Esophagus muscularis mucosa (tissue), 4 donors: ENCODE measurements at regions not wholly inside any gene's neighbourhood (a gene's known extent, or its start where the extent isn't known, plus 50 kb on each side); places are given as distances from the start of the nearest gene placed in this dataset.

Source experiments
- DNase-seq: peaks from one replicate; pipeline ENCODE4 v3.0.0-alpha.2; 2017; ENCODE audit errors: extremely low spot score
- H3K27ac ChIP-seq, 4 donors: fragments of 200-600 bp; sonication (generic); replicated peaks in 1 of 4; 1 replicate in 3 of 4; 2 replicates in 1 of 4; pipeline ENCODE4 v1.5.1; 2016 to 2019; ENCODE audit warnings: mild to moderate bottlenecking in 1 of 4
- H3K27me3 ChIP-seq, 4 donors: fragments of 200-600 bp; sonication (generic); one replicate each; pipeline versions ENCODE4 v1.5.1 to v1.6.0; 2016 to 2019
- H3K36me3 ChIP-seq, 4 donors: fragments of 200-600 bp; sonication (generic); one replicate each; pipeline ENCODE4 v1.5.1; 2016 to 2019
- H3K4me1 ChIP-seq, 4 donors: fragments of 200-600 bp; sonication (generic); one replicate each; pipeline ENCODE4 v1.5.1; 2016 to 2019
- H3K4me3 ChIP-seq, 4 donors: fragments of 200-600 bp; sonication (generic); 1 replicate in 2 of 4; 2 replicates in 2 of 4; pipeline ENCODE4 v1.5.1; 2016 to 2019; ENCODE audit warnings: mild to moderate bottlenecking in 4 of 4, moderate library complexity in 1 of 4
- H3K9me3 ChIP-seq, 4 donors: fragments of 200-600 bp; sonication (generic); 1 replicate in 3 of 4; 2 replicates in 1 of 4; pipeline ENCODE4 v1.5.1; 2016 to 2019
- CTCF ChIP-seq, 3 experiments: fragments of 200-600 bp in 2 of 3; fragments of 450-650 bp in 1 of 3; sonication (generic) in 2 of 3; IDR thresholded peaks; one replicate each; pipeline ENCODE4 v1.5.1; 2017 to 2019; ENCODE audit warnings: antibody characterized with exemption in 3 of 3, mild to moderate bottlenecking in 2 of 3, moderate library complexity in 1 of 3
- EP300 ChIP-seq: sonication (generic); formaldehyde crosslinking; IDR thresholded peaks from one replicate; pipeline ENCODE4 v1.6.1; 2017; ENCODE audit warnings: antibody characterized with exemption
- POLR2A ChIP-seq: fragments of 450-650 bp; IDR thresholded peaks from one replicate; pipeline ENCODE4 v1.6.1; 2017; ENCODE audit warnings: antibody characterized with exemption, moderate library complexity, mild to moderate bottlenecking, low read depth
- POLR2AphosphoS5 ChIP-seq, 2 donors: sonication (generic); formaldehyde crosslinking; IDR thresholded peaks; one replicate each; pipeline ENCODE4 v1.6.1; 2017; ENCODE audit warnings: antibody characterized with exemption in 2 of 2
- WGBS: methylation state at CpG from one replicate; pipeline ENCODE4 v1.1.5; 2018; 5-methylcytosine and 5-hydroxymethylcytosine counted together
- intact Hi-C: fragments of 100-400 bp; cut with DNase I; formaldehyde crosslinking; loops from one replicate; pipeline ENCODE4 v1.15.1; 2023

- TF ChIP-seq POLR2AphosphoS5 (IDR thresholded peaks at IDR 0.05) = no peak
- no peak for TF ChIP-seq CTCF (IDR thresholded peaks at IDR 0.05)
- TF ChIP-seq EP300 = no peak
- TF ChIP-seq POLR2A = no peak
- no peaks in the 10 kb centered on the region for H3K9me3 ChIP-seq
- H3K4me3 ChIP-seq = peak overlapping the region; percentile 61 to 77 (median 70)
- 3% methylated on average over 11 of the region's 11 CpGs for WGBS
- DNase-seq = peak; percentile 74
- H3K27ac ChIP-seq = peak overlapping the region in 2 of 4 donors; percentile 51 to 73
- intact Hi-C loops = no loop called here
- peaks cover 0 to 8% (median 0%) of the 10 kb centered on the region in 4 donors for H3K36me3 ChIP-seq
- H3K4me1 ChIP-seq = peaks cover 14 to 22% (median 20%) of the 10 kb centered on the region in 4 donors
- H3K27me3 ChIP-seq = peaks cover 0 to 16% (median 3%) of the 10 kb centered on the region in 4 donors
These were observed 94.4 kb downstream of the RNASET2 start for GRCh38 chr6:166861961-166862286.

GRCh38 chr6:166861304-166861703, 95.0 kb downstream of the RNASET2 start:
- Histone ChIP-seq H3K4me3 (peak overlapping the region in 1 of 4 donors; percentile 72), H3K36me3 (peaks cover 0 to 10% (median 0%) of the 10 kb centered on the region in 4 donors), H3K27me3 (peaks cover 0 to 16% (median 3%) of the 10 kb centered on the region in 4 donors), H3K4me1 (peaks cover 14 to 22% (median 20%) of the 10 kb centered on the region in 4 donors), H3K27ac (no peak overlapping the region), H3K9me3 (no peaks in the 10 kb centered on the region)
- TF ChIP-seq POLR2A = no peak
- no peak for TF ChIP-seq CTCF (IDR thresholded peaks at IDR 0.05)
- no peak for TF ChIP-seq POLR2AphosphoS5 (IDR thresholded peaks at IDR 0.05)
- no peak for TF ChIP-seq EP300
- intact Hi-C loops = no loop called here
- DNase-seq = no peak
- 60% methylated on average over 5 of the region's 5 CpGs for WGBS

GRCh38 chr6:166860392-166860791, 96.0 kb downstream of the RNASET2 start:
- TF ChIP-seq CTCF (IDR thresholded peaks at IDR 0.05) = no peak
- TF ChIP-seq EP300 = no peak
- no peak for TF ChIP-seq POLR2A
- no peak for TF ChIP-seq POLR2AphosphoS5 (IDR thresholded peaks at IDR 0.05)
- Histone ChIP-seq H3K27me3 (peaks cover 0 to 16% (median 3%) of the 10 kb centered on the region in 4 donors), H3K4me1 (peaks cover 14 to 22% (median 20%) of the 10 kb centered on the region in 4 donors), H3K9me3 (no peaks in the 10 kb centered on the region), H3K4me3 (no peak overlapping the region), H3K27ac (no peak overlapping the region), H3K36me3 (peaks cover 0 to 10% (median 0%) of the 10 kb centered on the region in 4 donors)
- peak; percentile 78 for DNase-seq
- intact Hi-C loops = no loop called here
- 54% methylated on average over 6 of the region's 6 CpGs for WGBS

GRCh38 chr6:166855416-166855815, 100.9 kb downstream of the RNASET2 start:
- Histone ChIP-seq H3K27ac (no peak overlapping the region), H3K4me1 (no peaks in the 10 kb centered on the region), H3K9me3 (no peaks in the 10 kb centered on the region), H3K4me3 (no peak overlapping the region), H3K27me3 (no peaks in the 10 kb centered on the region), H3K36me3 (peaks cover 0 to 10% (median 0%) of the 10 kb centered on the region in 4 donors)
- intact Hi-C loops = no loop called here
- no peak for TF ChIP-seq POLR2A
- TF ChIP-seq EP300 = no peak
- TF ChIP-seq CTCF (IDR thresholded peaks at IDR 0.05) = no peak
- TF ChIP-seq POLR2AphosphoS5 (IDR thresholded peaks at IDR 0.05) = no peak
- WGBS = 79% methylated on average over 1 of the region's 1 CpG
- no peak for DNase-seq
